ENCODE measurements at regions not wholly inside any gene's neighbourhood (a gene's known extent, or its start where the extent isn't known, plus 50 kb on each side); places are given as distances from the start of the nearest gene placed in this dataset.
"Not testable (repeated sequence)": the region's sequence is repeated elsewhere in the genome, so short reads cannot be mapped to it uniquely, and the experiment has no call there.

DNA sequence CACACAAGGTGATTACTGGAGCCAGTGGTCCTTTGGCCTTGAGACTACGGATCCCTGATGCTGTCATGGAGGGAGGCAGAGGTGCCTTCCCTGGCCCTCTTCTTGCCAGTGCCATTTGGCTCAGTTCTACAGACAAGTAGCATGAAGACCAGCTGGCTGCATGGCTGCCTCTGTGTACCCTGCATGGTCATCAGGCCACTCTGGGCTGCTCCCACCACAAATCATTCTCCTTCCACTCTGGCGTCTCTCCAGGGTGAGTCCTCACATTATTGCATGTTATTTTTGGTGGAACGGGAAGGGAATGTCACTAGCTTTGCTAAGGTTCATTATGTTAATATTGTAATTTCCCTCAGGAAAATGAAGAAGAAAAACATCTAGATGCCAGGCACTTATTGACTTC, 229.8 kb downstream of the VAPA start:
- no peak for DNase-seq

- no peak for DNase-seq
Measured at GRCh38 chr18:10145546-10145945, 231.7 kb downstream of the VAPA start.

DNA sequence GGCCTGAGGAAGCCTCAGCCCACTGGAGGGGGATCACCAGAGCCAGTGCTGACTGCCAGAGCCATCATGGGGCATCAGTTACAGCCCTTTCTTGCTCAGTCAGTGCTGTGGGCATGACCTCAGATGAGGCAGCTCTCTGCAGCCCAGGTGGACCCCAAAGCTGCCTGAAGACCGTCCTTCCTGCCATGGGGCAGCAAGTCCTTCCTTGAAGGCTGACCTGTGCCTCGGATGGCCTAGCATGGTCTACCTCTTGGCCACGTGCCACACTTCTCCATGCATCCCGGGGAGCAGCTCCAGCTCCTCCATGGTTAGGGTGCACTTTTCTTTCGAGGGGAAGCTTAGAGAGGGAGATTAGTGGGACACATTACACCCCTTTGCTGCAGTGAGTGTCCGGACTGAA, 233.4 kb downstream of the VAPA start:
- DNase-seq: no peak

- DNase-seq: no peak
Measured at GRCh38 chr18:10147752-10148151, 233.9 kb downstream of the VAPA start.

- no peak for DNase-seq
Measured at GRCh38 chr18:10148189-10148929, 234.5 kb downstream of the VAPA start.

DNA sequence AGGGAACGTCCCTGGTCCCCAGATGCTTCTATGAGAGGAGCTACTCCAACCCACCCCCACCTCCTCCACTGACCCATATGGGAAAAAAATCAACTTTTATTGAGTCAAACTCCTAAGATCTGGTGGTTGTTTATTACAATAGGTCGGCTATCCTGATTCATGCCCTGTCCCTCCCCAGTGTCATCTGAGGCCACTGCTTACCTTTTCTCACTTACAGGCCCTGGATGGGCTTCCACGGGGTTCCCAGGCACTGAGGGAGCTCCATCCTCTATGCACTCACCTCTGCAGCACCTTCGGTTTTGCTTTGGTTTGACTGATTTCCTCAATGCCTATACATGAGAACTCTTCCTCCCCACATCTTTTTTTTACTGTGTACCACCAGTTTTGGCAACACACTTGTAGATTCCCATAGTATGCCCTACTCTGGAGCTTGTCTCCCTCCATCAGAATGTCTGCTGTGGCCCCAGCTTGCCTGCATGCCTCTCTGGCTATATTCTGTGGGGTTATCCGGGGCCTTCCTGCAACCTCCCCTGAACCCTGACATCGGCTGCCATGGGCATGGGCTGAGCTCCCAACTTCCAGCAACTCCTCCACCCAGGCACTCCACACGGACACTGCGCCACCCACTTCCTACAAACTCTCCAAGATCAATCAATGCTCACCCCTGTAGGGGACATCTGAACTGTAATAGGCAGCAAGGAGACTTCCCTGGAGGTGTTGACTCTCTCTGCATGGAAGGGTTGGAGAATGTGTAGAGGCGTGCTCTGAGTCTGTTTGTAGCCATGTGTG, 236.1 kb downstream of the VAPA start:
- DNase-seq: no peak

DNA sequence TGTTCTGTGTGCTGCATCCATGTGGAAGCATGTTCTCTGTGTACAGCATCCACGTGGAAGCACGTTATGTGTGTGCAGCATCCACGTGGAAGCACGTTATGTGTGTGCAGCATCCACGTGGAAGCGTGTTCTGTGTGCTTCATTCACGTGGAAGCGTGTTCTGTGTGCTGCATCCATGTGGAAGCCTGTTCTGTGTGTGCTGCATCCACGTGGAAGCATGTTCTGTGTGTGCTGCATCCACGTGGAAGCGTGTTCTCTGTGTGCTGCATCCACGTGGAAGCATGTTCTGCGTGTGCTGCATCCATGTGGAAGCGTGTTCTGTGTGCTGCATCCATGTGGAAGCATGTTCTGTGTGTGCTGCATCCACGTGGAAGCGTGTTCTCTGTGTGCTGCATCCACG, 236.8 kb downstream of the VAPA start:
- DNase-seq: not testable (repeated sequence)

- DNase-seq: no peak
Measured at GRCh38 chr18:10152475-10152874, 238.7 kb downstream of the VAPA start.

DNA sequence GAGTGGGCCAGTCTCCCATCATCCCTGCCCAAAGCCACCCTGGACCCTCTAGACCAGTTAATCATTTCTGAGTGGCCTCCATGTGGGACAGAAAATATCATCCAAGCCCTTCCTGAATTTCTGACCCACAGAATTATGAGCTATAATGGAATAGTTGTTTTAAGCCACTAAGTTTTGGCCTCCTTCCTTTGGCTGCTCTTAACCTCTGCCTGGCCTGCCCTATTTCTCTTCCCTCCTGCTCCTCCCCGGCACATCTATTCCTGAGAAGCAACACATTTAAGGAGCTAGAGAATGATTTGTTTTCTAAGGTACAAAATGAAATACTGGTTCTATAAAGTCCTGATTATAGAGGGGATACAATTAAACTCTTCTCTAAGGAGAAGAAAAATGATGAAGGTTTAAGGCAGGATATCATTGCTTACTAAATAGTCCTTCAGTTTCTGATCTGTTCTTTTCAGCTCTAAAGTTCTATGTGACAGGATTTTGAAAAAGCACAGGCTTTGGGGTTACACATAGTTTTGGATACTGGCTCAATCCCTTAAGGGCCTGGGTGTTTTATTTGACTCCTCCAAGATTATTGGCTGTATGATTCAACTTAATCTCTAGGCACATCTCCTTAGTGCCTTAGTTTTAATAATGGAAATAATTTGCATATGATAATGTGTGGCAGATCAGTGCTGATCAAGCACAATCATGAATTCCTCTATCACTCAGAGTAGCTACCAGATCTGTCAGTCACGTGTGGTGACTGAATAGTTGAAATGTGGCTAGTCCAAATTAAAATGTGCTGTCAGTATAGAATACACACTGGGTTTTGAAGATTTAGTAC, 240.3 kb downstream of the VAPA start:
- DNase-seq: no peak

- no peak for DNase-seq
Measured at GRCh38 chr18:10157706-10158105, 243.9 kb downstream of the VAPA start.

GRCh38 chr18:10160251-10160650, 246.4 kb downstream of the VAPA start:
- no peak for DNase-seq

GRCh38 chr18:10161315-10161714, 247.5 kb downstream of the VAPA start:
- DNase-seq: no peak

DNA sequence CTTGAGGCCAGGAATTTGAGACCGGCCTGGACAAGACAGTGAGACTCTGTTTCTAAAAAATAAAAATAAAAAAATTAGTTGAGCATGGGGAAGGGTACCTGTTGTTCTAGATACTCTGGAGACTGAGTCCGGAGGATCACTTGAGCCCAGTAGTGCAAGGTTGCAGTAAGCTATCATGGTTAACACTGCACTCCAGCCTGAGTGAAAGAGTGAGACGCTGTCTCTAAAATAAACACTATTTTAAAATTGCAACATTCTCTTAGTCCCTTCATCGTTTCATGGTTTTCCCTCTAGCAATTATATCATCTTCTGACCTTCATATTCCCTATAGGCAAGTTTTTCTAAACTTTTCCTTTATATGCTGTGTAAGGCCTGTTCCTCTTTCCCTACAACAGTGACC, 248.5 kb downstream of the VAPA start:
- no peak for DNase-seq

- DNase-seq: no peak
Measured at GRCh38 chr18:10164271-10165071, 250.7 kb downstream of the VAPA start.

DNA sequence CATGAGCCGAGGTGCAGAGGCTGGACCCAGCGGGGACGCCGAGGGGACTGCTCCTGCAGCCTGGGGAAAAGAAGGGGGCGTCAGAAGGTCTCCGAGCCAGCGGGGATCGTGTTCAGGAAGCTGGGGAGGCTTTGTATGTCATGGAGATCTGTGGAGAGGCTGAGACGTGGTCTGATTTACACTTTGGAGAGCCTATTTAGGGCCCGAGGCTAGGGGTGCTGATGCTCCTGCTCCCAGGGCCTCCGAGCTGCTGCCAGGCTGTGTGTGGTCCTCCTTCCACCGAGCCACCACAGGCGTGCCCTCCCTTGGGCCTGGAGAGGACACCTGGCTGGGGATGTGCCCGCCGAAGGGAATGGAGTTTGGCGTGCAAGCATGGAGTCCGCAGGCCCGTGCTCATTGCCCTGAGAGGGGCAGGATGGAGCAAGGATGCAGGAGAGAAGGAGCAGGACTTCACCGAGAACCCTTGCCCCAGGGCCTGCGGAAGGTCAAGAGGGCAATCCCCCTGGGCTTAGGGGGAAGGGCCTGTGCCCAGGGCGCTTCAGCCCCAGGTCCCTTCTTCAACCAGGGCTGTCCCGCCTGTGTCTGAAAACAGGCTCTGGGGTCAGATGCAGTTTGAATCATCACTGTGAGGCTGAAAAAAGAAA, 252.5 kb downstream of the VAPA start:
- DNase-seq: no peak

DNA sequence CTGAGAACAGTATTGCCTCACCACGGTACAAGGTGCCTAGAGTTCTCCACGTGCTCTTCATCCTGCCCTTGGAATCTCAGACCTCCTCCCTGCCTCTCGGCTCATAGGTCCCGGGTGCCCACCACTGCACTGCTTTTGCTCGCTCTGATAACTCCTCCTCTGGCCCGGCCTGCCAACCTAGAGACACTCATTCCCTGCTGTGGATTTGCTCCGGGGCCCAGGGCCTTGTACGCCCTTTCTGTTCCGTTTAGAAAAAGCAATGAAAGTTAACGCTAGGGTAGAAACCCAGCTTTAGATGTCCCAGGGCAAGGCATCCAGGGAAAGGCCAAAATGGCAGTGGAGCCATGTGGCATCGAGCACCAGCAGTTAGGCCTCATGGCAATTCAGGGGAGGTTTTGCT, 253.9 kb downstream of the VAPA start:
- no peak for DNase-seq

DNA sequence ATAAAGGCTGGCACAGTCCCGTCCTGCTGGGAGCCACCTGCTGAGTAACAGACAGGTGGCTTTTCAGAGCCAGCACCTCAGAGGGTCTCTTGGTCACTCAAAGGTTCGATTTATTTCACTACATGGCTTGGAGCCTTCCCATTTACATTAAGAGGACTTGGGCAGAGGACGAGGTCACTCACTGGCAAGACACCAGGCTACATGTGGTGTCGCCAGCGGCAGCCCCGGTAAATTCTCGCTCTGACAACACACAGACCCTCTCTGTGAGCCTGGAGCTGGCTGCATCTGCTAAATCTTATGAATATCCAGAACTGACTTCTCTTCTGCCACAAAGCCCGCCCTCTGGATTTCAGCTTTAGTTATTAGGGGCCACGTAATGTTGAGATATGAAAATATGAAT, 254.7 kb downstream of the VAPA start:
- no peak for DNase-seq

DNA sequence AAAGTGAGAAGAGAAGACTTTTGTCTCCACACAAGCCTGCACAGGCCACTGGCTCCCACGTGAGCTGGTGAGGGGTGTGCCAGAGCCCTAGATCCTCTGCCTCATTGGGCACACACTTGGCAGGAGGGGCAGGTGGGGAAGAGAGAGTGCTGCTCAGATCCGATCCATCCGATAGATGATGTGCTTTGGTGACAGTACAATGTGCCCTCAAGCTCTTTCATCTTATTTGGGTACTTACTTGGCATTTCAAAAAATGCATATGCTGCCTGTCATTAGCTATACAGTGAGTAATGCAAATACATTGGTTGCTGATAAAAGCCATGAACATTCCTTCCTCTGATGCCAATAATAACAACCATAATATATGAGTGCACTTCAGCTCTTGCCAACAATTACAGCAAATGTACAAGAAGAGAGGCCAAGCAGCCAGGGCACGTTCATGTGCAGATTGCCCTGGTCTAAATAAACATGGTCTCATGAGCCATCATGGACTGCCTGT, 255.3 kb downstream of the VAPA start:
- no peak for DNase-seq

- no peak for DNase-seq
Measured at GRCh38 chr18:10169814-10170213, 256.0 kb downstream of the VAPA start.

GRCh38 chr18:10170375-10170774, 256.6 kb downstream of the VAPA start:
- no peak for DNase-seq

DNA sequence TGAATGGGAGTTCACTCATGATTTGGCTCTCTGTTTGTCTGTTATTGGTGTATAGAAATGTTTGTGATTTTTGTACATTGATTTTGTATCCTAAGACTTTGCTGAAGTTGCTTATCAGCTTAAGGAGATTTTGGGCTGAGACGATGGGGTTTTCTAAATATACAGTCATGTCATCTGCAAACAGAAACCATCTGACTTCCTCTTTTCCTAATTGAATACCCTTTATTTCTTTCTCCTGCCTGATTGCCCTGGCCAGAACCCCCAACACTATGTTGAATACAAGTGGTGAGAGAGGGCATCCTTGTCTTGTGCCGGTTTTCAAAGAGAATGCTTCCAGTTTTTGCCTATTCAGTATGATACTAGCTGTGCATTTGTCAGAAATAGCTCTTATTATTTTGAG, 261.5 kb downstream of the VAPA start:
- not testable (repeated sequence) for DNase-seq

DNA sequence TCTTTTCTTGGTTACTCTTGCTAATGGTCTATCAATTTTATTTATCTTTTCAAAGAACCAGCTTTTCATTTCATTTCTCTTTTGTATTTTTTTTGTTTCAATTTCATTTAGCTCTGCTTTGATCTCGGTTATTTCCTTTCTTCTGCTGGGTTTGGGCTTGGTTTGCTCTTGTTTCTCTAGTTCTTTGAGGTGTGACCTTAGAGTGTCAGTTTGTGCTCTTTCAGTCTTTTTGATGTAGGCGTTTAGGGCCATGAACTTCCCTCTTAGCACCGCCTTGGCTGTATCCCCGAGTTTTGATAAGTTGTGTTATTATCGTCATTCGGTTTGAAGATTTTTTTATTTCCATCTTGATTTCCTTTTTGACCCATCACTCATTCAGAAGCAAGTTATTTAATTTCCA, 265.5 kb downstream of the VAPA start:
- not testable (repeated sequence) for DNase-seq

Measured in activated CD4-positive, alpha-beta T cell treated with anti-CD3 and anti-CD28 coated beads for 48 hours (primary cell).